SIG-M5 treated with dmso at 0.1 percent for 504 hours (cell line): ENCODE measurements at regions not wholly inside any gene's neighbourhood (a gene's known extent, or its start where the extent isn't known, plus 50 kb on each side); places are given as distances from the start of the nearest gene placed in this dataset.

Experiments used
- DNase-seq: peaks from one replicate; lab custom pipeline; 2025; ENCODE audit not compliant: unreplicated experiment; lab: John Stamatoyannopoulos, UW

DNA sequence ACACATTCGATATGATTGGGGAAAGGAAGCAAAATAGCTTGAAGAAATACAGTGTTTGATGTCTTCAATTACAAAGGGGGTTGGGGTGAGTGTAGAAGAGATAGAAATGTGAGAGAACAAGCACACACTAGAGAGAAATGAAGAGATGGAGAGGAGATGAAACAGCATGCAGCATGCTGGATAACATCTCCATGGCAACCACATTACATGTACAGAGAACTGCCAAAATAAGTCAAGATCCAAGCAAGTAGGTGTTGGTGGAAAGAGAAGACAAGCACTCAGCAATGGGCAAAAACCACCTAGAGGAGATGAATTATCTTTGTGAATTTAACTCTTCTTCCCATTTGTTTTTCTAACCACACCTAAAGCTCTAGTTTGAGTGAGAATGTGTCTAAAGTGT lies 289.8 kb downstream of the GRIN2B start:
- DNase-seq, result no peak

DNA sequence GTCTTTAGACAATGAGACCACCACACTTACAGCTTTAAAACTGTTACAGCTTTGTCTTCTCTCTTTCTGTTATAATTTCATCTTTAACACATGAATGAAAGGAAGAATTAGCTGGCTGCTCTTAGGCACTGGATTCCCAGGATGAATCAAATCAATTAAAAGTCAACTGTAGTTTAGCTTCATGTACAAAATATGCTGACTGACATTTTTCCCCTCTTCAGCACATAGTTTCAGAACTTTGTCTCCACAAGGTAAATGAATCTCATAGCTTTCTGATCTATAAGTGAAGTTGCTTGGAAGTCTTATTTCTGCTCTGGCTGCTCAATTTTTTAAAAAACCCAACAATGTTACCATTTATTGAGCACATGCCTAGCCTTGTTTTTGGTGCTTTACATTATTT lies 293.8 kb downstream of the GRIN2B start:
- no peak for DNase-seq

DNA sequence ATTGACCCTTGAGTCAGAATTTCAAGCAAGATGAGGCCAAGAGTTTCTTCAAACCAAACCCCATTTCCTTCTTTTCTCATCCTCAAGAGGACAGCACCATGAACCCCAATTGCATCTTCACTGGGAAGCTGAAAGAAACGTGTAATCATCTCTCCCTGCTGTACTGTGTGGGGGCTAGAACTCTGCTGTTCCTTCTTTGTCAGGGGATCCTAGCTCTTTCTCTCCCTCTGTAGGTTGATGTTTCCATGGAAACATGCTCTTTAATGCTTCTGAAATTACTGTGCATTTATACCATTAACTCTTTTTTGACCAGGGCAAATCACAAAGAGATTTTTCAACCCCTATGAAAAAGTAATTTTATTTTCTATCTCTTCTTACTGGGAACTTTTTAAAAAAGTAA lies 295.1 kb downstream of the GRIN2B start:
- no peak for DNase-seq

DNA sequence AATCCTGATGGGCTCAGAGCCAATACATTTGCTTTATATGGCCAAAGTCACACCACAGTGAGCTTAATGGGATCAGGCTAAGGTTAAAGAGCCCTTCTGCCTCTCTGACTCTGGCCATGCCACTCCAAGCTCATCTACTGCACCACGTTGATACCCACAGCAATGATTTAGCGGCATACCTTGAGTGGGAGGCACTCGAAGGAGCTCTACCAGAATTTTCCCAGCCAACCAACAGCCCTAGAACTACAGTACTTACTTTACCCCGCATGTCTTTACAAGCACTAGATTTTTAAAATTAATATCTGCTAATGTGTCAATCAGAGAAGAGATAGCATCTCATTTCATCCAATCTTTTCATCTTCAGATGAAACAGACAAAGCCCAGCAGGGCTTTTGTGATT lies 300.5 kb downstream of the GRIN2B start:
- no peak for DNase-seq

DNA sequence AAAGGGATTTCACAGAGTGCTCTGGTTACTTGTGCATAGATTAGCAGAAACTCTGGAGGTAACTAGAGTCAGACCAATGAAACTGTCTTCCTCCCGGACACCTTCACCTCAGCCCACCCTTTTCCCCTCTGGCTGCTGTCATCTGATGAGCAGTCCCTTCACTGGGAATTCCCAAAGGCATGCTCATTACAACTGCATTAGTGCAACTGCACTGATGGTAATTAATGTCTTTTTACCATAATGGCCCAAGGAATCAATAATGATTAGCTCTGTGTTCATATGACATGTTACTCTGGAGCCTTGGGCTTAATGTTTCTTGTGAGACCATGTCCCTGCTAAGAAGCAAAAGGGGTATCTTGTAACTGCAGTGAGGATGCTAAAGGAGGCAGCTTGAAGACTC lies 304.5 kb downstream of the GRIN2B start:
- DNase-seq, result no peak

DNA sequence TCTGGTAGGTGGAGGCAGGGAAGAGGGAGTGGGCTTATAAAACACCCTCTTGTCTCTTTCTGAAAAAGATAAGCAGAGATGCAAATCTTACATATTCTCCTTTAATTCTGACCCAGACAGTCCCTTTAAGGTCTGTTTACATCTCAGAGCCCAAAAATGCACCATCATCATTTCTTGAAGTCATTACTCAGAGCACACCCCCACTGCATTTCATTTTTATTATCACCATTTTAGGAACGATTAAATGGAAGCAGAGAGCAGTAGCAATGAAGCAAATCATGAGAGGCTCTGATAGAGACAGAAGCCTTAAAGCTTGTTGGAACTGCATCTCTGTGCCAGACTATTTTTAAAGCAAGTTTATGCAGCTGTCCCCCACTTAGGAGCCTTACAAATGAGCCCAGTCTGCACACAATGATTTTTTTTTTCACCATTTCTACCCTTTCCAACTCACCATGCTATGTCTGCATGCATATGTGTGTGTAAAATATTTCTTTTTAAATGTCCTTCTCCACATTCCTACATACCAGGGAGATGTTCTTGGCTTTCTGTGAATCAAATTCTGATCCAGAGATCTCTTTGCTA lies 311.0 kb downstream of the GRIN2B start:
- DNase-seq, result no peak

DNA sequence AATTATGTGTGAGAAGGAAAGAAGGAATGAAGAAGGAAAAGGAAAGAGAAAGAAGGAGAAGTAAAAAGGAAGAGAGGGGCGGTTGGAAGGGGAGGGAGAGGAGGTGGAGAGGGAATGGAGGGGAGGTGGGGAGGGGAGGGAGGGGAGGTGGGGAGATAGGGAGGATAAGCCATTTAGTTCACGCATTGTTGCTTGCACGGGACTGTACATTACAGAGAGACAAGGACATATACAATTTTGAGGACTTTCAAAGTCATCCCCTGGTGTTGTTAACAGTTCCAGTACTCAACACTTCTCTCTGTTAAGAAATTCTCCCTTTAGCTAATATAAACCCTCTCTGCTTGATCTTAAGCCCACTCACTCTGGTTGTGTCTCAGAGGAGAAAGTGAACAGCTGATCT lies 312.5 kb downstream of the GRIN2B start:
- DNase-seq, result no peak

DNA sequence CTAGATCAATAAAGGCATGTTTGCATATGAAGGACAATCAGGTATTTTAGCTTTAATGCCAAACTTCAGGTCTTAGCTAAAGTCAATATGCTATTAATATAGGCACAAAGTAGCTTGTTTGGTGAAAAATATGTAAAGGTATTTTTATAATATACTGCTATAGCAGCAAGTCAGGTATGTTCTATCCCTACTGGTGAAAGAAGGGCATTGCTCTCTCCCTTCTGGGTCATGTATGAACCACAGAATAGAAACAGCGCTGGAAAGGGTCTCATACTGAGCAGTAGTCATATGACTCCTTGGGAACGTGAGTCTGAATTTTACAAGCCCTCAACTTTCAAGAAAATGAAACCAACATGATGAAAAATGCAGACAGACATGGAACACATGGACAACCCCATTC lies 314.6 kb downstream of the GRIN2B start:
- no peak for DNase-seq

DNA sequence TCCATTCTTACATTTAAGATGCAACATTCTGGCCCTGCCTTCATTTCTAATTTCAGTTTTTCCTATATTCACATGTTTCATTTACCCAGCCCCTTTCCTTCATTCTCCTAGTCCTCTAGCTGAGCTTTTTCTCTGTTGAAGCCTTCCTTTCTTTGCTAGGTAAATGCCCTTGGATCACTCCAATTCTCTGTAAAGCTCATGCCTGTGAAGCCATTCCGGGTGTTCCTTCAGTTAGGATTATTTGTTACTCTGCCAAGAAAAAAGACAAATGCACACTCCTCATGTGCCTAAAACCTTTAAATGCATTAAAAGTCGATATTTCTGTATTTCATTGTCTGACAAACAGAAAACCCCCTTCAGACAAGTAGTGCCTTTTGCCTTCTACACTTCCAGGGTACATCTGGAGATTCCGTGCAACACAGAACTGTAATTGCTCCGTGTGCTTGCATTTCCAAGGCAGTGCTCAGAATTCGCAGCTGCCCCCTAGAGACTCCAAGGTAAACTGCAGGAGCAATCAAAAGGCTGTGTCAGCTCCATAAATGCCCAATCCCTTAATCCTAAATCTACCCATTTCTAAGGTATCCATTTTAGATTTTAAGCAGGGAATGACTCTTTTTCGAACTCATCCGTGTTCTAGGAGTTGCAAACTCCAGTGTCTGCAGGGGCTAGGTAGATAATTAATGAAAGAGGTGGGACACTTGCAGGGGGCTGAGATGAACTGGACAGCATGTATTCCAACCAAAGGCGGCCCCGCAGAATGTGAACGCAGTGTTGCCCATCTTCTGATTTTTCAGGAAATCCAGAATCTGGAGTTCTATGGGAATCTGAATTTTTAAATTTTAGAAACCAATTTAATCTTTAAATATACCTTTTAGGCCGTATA lies 320.2 kb downstream of the GRIN2B start:
- DNase-seq, result peak; percentile 29

DNA sequence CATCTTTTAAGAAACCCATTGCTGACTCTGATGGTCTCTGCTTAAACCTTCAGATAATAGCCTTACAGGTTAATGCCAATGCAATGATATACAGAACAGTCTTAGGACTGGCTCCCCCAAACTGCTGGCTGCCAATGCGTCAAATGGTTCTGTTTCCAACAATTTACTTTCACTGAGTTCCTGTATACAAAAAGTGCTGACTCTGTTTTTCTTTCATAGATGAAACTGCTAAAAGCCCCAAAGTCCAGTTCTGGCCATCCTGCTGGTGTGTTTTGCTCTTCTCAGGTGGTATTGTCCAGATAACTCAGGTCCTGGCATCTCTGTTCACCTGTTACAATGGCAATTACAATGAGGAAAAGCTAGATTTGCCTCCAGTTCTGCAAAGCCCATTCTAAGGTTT lies 326.9 kb downstream of the GRIN2B start:
- DNase-seq, result no peak

DNA sequence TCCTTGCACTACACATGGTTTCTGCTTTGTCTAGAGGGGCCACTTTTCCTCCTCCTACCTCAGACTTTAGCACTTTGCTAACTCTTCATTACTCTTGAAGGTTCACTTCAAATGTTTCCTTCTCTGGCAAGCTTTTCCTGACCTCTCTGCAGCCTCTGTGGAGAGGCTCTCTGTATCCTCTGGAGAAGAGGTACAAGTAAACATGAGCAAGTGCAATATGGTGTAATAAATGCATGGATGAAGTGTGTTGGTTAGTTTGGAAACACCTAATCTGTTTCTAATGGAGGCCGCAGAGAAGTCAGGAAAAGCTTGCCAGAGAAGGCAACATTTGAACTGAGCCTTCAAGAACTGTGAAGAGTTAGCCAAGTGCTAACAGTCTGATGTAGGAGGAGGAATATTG lies 329.3 kb downstream of the GRIN2B start:
- no peak for DNase-seq

DNA sequence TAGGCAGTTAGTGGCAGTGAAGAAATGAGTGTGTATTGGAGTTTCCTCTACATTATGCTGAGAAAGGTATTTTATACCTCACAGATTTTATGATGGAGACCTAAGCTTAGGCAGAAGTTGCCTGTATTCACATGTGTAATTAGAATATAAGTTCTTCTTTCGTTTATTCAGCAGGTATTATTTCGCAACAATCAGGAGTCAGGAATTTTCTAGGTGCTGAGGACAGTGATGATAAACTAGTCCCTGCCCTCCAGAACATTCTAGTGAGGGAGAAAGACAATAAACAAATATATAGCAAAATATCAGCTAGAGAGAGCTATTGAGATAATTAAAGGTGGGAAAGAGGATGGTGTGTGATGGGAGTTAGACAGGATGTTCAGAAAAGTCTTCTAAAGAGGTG lies 345.7 kb downstream of the GRIN2B start:
- DNase-seq, result no peak

DNA sequence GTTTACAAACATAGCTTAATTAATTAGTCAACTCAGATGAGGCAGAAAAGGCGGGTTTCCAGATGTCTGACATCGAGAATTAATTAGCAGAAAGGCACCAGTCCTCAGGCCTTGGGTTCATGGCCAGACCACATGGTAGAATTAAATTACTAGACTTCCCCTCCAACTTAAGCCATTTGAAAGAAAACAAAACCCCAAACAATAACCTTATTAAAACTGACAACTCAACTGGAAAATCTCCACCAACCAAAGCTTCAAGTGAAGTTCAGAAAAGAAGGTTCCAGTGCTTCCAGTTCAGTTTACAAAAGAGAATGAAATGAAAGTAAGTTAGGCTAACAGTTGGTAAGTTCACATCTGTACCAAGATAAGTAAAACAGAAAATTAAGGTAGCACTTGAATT lies 349.5 kb downstream of the GRIN2B start:
- DNase-seq, result no peak

DNA sequence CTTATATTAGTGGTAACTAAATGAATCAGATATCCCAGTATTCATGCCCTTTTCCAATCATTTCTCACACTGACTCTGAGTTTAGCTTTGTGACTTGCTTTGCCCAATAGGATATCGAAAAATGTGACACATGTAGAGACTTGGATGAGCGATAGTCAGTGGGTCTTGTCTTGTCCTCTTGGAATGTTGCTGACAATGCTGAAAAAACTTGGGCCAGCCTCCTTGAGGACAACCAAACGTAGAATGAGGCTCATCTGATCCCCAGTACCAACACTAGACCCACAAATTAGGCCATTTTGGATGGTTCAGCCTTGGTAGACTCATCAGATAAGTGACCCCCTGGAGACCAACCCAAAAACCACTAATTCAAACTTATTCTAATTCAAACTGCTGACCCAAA lies 351.0 kb downstream of the GRIN2B start:
- no peak for DNase-seq

DNA sequence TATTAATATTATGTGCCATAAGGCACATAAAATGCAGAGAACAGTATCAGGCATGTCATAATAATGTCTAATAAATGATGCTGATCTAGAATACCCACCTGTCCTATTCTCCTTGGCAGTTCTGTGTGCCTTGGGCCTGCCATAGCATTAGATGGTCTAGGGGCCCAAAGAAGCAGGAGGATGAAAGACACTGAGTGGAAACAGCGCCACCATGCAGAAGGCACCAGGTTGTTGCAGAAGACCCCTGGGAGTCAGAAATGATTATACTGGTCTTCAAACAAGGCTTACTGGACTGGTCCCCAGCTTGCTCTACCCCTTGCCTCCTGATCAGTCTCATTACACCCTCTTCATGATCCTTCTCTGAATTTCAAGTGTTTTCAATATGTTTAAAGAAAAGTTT lies 353.3 kb downstream of the GRIN2B start:
- no peak for DNase-seq

DNA sequence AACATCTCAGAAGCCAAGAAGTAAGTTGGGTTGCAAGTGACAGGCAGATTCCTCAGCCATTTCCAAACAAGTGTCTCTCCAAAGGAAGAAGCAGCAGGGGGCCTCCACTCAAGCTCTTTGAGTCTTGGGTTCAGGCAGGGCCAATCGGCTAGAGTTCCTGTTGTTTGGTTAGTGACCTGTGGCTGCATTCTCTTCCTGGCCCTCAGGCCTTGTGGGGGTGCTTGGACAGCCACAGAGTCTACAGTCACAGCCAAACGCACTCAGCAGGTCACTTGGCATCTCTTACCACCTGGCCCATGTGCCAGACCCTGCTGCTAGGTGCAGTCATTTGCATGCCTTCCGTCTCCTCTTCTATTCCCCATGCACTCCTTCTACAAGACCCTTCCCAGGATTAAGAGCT lies 353.9 kb downstream of the GRIN2B start:
- DNase-seq, result no peak

DNA sequence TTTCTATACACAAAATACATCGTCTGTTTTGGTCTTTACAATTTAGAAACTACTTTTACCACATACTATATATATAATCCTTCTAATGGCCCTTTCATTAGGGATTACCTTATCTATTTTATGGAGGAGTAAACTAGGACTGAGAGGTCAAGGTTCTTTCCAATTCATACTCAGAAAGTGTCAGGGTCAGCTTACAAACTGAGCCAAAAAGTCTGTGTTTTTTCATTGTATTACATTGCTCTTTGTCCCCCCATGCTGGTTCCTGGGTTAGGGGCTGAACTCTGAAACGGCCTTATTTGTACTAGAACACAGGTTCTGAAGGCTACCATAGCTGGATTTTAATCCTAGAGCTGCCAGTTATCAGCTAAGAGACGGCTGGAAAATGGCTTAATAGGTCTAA lies 368.1 kb downstream of the GRIN2B start:
- DNase-seq, result no peak

DNA sequence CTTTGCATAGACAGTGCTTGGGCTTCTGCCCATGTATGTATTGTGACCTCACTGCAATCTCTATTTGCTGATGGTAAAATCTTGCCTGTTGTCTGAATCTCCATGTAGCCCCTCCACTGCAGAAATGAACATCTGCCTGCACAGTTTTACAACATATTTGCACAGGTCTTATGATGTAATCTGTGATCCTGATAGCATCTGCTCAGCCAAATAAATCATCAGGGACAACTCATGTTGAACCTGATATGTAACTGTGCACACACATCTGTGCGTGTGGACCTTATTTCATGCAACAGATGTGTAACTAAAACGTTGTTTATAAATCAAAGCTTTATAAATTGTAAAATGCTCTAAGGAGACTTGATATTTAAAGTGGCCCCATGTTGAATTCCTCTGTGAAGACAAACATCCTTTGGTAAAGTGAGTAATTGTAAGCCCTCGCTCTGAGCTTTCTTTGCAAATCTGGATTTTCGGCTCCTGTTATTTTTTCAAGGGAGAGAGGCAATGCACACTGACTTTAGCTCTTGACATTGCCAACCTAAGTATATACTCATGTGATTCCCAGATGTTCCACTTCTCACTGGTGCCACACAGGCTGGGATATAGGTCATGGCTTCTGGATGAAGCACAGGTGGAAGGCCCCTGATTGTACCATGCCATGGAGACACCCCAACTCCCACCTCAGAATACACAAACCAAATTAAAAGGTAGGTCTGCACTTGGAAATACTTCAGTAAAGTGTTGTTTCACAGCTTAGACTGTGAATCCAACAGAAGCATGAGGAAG lies 371.3 kb downstream of the GRIN2B start:
- no peak for DNase-seq

DNA sequence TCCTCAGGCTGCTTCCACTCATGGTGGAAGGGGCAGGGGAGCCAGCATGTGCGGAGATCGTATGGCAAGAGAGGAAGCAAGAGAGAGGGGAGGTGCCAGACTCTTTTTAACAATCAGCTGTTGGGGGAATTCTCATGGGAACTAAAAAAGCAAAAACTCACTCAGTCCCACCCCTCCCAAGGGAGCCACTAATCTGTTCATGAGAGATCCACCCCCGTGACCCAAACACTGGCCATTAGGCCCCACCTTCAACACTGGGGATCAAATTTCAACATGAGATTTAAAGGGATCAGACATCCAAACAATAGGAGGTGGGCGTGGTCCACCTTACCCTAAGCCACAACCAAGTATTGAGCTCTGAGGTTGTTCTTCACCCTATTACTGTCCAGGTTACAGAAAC lies 375.1 kb downstream of the GRIN2B start:
- no peak for DNase-seq

DNA sequence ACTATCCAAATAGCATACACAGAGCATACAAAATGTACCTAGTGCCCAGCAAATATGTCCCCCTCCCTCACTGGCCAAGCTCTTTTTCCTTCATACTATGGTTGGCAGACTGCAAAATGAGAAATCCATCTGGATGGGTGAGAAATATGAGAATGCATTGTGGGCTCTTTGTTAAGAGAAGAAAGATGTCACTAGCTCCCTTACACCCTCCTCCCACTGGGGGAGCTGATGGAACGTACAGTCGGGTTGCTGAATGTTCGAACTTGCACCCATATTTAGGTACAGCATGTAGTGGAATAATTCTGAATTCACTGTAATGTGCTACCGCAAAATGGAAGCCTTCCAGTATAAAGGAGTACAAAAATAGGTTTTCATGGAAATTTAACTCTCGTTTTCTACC lies 377.4 kb downstream of the GRIN2B start:
- DNase-seq, result no peak

DNA sequence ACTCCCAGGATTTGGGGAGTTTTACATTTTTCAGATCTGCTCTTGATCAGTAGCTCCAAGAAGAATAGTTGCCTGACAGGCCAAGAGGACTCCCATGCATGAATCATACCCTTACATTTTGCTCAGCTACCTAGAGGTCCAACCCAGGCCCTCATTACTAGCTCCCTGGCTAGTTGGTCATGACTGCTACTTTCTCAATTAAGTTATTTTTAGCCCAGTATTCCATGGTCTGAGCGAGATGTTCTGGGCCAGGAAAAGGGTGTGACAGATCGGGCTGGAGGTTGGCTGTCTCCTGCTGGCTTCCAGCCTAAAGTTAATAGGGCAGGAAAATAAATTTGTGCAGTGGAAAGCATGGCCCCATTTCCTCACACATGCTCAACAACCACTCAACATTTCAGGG lies 379.2 kb downstream of the GRIN2B start:
- no peak for DNase-seq

DNA sequence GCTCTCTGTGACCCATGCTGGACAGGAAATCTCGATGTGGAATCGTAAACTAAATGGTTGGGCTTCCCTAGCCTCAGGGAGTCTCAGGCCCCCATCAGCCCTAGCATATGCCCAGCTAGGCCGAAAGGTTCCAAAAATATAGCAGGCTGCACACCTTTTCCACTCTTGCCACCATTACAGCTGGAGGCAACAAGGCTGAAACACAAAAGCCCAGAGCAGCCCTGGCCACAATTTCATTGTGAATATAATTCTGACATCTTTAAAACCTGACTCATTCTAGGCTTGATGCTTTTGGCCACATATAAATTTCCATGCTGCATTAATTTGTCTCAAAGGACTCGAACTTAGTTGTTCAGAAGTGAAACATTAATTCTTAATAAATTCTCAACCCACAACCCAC lies 382.2 kb downstream of the GRIN2B start:
- no peak for DNase-seq
